ENCODE measurements at regions not wholly inside any gene's neighbourhood (a gene's known extent, or its start where the extent isn't known, plus 50 kb on each side); places are given as distances from the start of the nearest gene placed in this dataset.

- DNase-seq (ENCODE audit: low read depth in 1 of 2, low spot score in 2 of 2) (no peak), FAIRE-seq (no peak)
- H3K79me1 ChIP-seq (ENCODE audit: low read depth, low read length), result no peaks in the 10 kb centered on the region
- no peak overlapping the region for H4K91ac ChIP-seq (replicated peaks; ENCODE audit: insufficient read length, low read length)
- no peak overlapping the region for H3K23ac ChIP-seq (ENCODE audit: insufficient read length)
- no peak overlapping the region for H2AFZ ChIP-seq (ENCODE audit: low read length)
- no peaks in the 10 kb centered on the region for H3K27me3 ChIP-seq (replicated peaks in 1 of 4; ENCODE audit: control insufficient read depth in 3 of 4, extremely low read depth in 1 of 4, insufficient read depth in 3 of 4, low read length in 3 of 4)
- H3K18ac ChIP-seq (ENCODE audit: extremely low read depth, low read length), result no peak overlapping the region
- no peak overlapping the region for H2BK12ac ChIP-seq (ENCODE audit: low read depth, low read length)
- no peak overlapping the region for H4K5ac ChIP-seq (ENCODE audit: insufficient read length, low read depth, low read length)
- 73% methylated on average over 1 of the region's 1 CpG; no CpG with 5 or more reads in 1 of the 2 experiments for WGBS, 2 experiments (ENCODE audit: extremely low coverage in 1 of 2, insufficient coverage in 1 of 2, insufficient read length in 1 of 2, insufficient replicate concordance in 2 of 2, low coverage in 1 of 2, low lambda C conversion rate in 2 of 2, missing lambda C conversion rate in 1 of 2)
- H3K9ac ChIP-seq (replicated peaks in 1 of 4; ENCODE audit: extremely low read depth in 1 of 4, low read depth in 3 of 4, low read length in 3 of 4), result no peak overlapping the region
- H3K36me3 ChIP-seq (ENCODE audit: control insufficient read depth in 2 of 4, insufficient read depth in 4 of 4, low read length in 3 of 4), result no peaks in the 10 kb centered on the region
- no peak overlapping the region for H3K27ac ChIP-seq (ENCODE audit: low read depth, low read length)
- no peak overlapping the region for H3K4me2 ChIP-seq (ENCODE audit: insufficient read depth in 1 of 2, low read depth in 2 of 2, low read length in 2 of 2)
- H3K23me2 ChIP-seq (ENCODE audit: low read depth, low read length), result no peaks in the 10 kb centered on the region
- no peak overlapping the region for H2BK20ac ChIP-seq (ENCODE audit: low read length)
- ChIA-PET POLR2A (ENCODE audit: partially characterized antibody) (no interaction called here), CTCF (ENCODE audit: partially characterized antibody) (interaction anchor here (0.9 to 1.1 kb wide), 2 partner anchors 10 to 150 kb away, joined by 3 read pairs; no protein-coding TSS in a partner anchor)
- H3K79me2 ChIP-seq (ENCODE audit: control insufficient read depth in 1 of 2, insufficient read depth in 2 of 2, low read length in 2 of 2), result no peaks in the 10 kb centered on the region
- H2BK15ac ChIP-seq (ENCODE audit: low read length), result no peak overlapping the region
- no peak overlapping the region for H2BK120ac ChIP-seq (replicated peaks; ENCODE audit: low read depth, low read length)
- H3K4me1 ChIP-seq (replicated peaks in 1 of 4; ENCODE audit: control insufficient read depth in 3 of 4, insufficient read depth in 4 of 4, low read length in 3 of 4), result no peaks in the 10 kb centered on the region
- H4K20me1 ChIP-seq (replicated peaks in 1 of 2; ENCODE audit: control insufficient read depth in 1 of 2, insufficient read depth in 2 of 2, low read length in 2 of 2), result no peaks in the 10 kb centered on the region
- H4K8ac ChIP-seq (ENCODE audit: extremely low read depth, insufficient read depth, low read length), result no peak overlapping the region
- no peaks in the 10 kb centered on the region for H3K9me3 ChIP-seq (ENCODE audit: insufficient read depth in 2 of 2, low read depth in 1 of 2, low read length in 1 of 2)
- no peak overlapping the region for H3K56ac ChIP-seq (replicated peaks; ENCODE audit: insufficient read length, low read depth, low read length)
- H3K4ac ChIP-seq (replicated peaks; ENCODE audit: insufficient read length, low read depth, low read length), result no peak overlapping the region
- H2AK5ac ChIP-seq (ENCODE audit: low read depth, low read length), result no peak overlapping the region
- no peak overlapping the region for H3K14ac ChIP-seq (ENCODE audit: insufficient read length)
- H2BK5ac ChIP-seq (ENCODE audit: low read depth, low read length), result no peak overlapping the region
- H3K4me3 ChIP-seq (ENCODE audit: extremely low read depth in 1 of 4, insufficient read depth in 2 of 4, low read depth in 3 of 4, low read length in 4 of 4), result no peak overlapping the region
- TF ChIP-seq JUND (IDR thresholded peaks at IDR 0.05; ENCODE audit: low read length) (no peak), POLR2AphosphoS5 (IDR thresholded peaks at IDR 0.05; ENCODE audit: low read depth, low read length) (no peak), CEBPB (IDR thresholded peaks at IDR 0.05; ENCODE audit: low read depth, low read length) (no peak), BRCA1 (IDR thresholded peaks at IDR 0.05; ENCODE audit: low read depth, low read length) (no peak), ZNF274 (IDR thresholded peaks at IDR 0.05; ENCODE audit: borderline replicate concordance, extremely low read depth, low read length) (no peak), RFX5 (IDR thresholded peaks at IDR 0.05; ENCODE audit: borderline replicate concordance, low read depth, low read length) (no peak)
Measured at GRCh38 chr5:8333977-8334376, 465.0 kb downstream of the MTRR start.

All from H1 (cell line).